ENCODE measurements at regions not wholly inside any gene's neighbourhood (a gene's known extent, or its start where the extent isn't known, plus 50 kb on each side); places are given as distances from the start of the nearest gene placed in this dataset.
A peak's percentile ranks its signal among the peaks of the same experiment; 100 is the strongest.
"Not testable (repeated sequence)": the region's sequence is repeated elsewhere in the genome, so short reads cannot be mapped to it uniquely, and the experiment has no call there.

GRCh38 chr14:39615352-39615751, 183.1 kb upstream of the FBXO33 start:
- no peak for DNase-seq

DNA sequence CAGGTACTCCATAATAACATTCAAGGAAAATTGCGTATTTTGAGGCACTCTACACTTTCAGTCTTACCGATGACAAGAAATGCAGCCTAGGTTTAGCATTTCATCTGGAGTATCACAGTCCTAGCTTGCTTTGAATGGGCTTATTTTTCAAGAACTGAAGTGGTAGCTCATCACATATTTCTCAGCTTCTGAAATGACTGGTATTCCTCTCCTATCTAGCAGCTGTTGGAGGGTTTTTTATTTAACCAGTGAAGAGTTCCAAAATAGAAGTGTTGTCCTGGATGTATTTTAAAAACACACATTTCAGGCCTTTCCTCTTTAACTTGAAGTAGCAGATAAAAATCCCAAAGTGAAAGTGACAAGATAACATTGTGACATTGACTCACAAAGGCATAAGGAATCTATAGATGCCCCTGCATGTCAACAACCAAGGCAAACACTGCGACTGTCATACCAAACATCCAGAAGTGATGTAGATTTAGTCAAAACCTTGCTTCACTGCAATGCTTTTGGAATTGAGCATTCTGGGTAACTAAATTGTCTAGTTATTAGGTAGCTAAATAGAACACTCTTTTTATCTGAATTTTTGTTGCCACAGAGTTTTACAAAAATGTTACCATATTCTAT, 182.2 kb upstream of the FBXO33 start:
- no peak for DNase-seq

DNA sequence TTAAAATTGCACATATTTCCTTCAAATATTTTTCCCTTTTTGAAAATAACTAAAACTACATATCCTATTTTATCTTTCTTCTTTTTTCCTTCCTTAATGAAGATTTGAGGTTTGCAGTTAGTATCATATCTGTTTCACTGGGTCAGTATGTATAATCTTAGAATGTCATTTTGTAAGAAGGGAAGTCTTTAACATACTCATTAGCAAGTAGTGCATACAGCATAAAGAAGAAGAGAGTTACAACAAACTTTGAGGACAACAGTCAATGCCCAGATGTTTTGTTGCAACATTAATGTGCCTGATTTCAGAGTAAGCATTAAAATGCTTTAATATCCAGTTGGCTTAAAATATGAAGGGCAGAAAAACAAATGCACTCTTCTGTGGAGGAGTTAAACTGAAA, 176.9 kb upstream of the FBXO33 start:
- no peak for DNase-seq

DNA sequence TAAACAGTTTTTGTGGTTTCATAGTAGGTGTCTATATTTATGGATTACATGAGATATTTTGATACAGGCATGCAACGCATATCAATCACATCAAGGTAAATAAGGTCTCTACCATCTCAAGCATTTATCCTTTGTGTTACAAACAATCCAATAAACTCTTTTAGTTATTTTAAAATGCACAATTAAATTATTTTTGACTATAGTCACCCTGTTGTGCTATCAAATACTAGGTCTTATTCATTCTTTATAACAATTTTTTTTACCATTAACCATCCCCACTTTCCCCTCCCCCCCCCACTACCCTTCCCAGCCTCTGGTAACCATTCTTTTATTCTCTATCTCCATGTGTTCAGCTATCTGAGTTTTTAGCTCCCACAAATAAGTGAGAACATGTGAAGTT, 175.7 kb upstream of the FBXO33 start:
- DNase-seq, result peak in 1 of 6 experiments; percentile 1

- peak in 1 of 6 experiments; percentile 17 for DNase-seq
These were observed 171.7 kb upstream of the FBXO33 start for GRCh38 chr14:39603942-39604341.

GRCh38 chr14:39593377-39593776, 161.1 kb upstream of the FBXO33 start:
- DNase-seq, result no peak

DNA sequence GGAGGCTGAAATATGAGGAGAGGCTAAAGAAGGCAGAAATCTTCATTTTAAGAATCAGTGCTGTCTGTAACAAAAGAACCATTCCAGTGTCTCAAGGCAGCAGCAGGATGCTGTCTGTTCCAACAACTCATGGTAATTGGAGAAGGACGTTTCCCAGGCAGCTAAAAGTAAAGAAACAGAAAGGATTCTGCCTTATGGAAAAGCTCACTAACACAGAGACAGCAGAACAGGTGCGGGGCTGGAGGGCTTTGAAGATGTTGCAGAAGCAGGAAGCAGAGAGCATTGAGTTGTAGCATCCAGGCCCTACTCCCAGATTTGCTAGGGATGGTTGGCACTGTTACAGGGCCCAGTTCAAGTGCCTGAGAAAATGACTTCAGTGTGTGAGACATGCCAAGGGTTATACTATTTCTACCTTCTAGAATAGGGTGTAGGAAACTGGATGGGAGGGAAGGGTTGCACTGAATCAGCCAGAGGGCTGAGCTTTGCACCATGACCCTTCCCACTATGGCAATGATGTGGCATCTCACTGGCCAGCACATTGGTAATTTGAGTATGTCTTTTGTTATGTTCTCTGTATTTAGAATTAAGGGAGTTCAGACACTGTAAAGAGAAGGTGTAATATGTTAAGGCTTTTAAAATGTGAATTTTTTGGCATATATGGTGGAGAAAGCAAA, 160.0 kb upstream of the FBXO33 start:
- DNase-seq, result no peak

DNA sequence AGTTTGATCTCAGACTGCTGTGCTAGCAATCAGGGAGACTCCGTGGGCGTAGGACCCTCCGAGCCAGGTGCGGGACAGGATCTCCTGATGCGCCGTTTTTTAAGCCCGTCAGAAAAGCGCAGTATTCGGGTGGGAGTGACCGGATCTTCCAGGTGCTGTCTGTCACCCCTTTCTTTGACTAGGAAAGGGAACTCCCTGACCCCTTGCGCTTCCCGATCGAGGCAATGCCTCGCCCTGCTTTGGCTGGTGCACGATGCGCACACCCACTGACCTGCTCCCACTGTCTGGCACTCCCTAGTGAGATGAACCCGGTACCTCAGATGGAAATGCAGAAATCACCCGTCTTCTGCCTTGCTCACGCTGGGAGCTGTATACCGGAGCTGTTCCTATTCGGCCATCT, 157.6 kb upstream of the FBXO33 start:
- DNase-seq, result not testable (repeated sequence)

DNA sequence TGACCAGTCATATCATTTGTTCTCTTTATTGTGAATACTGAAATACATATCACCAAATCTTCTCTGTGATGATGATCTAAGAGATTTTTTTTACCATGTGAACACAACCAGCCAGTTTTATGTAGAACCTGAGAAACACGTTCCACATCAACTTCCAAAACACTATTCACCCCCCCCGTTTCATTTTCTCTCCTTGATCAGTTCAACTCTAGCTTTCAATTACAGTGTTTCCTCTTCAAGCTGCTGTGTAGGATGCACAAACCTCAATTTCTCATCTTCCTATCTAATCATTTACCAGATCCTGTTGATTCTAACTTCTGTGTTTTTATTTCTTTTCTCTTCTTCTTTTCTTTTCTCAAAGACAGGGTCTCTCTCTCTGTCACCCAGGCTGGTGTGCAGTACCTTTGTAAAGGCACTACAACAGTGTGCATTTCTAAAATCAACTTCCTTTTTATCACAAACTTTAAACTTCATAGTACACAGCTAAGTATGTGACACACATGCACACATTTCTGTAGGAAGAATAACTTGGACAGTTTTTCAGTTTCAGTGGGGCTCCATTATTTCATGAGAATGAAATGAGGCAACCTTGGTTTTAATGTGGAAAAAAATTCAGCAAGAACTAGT, 149.9 kb upstream of the FBXO33 start:
- peak in 2 of 6 experiments; percentile 16 to 24 for DNase-seq

- peak in 2 of 6 experiments; percentile 2 to 7 for DNase-seq
These were observed 149.2 kb upstream of the FBXO33 start for GRCh38 chr14:39581474-39581873.

DNA sequence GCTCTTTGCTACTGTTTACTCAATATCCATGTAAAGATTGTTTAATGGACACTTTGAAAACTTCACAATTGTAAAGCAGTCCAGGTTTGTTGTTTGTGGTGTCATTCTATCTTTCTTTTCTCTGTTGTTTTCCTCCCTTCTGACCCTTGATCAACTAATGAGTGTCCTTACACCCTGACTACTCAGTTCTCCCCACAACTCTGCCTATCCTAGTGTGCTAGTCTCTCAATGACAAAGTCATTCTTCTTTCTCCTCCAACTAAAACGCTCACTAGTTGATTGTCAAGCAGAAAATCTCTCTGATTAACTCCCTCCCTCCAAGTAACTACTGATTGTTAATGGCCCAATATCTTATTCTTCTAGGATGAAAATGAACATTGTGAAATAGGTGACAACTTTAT, 148.5 kb upstream of the FBXO33 start:
- no peak for DNase-seq

DNA sequence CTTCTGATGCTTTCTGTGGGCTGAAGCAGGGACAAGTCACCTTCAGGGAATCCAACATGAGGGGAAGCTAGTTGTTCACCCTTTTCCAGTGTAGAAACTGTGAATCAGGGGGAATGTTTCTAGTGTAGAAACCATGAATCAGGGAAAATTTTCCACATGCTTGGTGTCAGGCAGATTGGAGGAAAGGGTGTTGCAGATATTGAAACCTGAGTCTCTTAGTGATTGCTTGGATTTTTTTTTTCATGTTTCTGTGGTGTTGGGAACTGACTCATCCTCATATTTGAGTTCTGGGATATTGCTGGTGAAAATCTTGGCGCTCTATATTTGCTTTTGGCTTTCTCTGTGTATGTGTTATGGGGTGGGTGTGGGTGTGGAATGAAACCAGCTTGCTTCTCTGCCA, 144.5 kb upstream of the FBXO33 start:
- no peak for DNase-seq

DNA sequence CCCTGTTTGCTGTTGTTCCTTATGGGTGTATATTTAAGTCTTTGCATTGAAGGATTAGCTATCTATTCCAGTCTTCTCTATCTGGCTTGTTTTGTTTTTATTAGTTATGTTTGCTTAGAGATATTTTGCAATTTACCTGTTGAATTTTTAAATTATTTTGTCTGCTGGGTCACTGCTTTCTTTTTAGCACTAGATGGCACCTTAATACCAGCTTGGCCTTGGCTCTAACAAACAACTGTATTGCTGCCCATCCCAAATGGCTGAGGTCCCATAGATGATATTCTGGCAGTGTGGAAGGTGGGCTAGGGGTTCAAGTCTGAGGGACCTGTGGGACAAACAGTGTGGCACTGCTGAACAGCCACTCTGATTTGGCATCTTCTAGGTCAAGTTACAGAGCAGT, 144.0 kb upstream of the FBXO33 start:
- DNase-seq, result no peak

- DNase-seq, result no peak
These were observed 136.7 kb upstream of the FBXO33 start for GRCh38 chr14:39568809-39569538.

DNA sequence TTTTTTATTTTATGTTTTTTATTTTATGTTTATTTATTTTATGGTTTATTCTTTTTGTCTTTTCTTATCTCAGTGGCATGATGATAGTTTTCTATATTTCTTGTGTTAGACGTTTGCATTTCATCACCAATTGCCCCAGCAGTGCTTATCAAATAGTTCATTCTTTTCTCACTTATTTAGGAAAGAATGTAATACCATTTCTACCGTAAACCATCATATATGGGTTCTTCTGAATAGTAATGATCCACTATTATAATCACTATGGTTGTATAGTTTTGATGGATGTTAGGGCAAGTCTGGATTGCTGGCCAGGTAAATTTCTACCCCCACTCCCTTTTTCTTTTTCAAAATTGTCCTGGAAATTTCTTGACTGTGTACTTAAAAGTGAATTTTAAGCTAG, 134.6 kb upstream of the FBXO33 start:
- DNase-seq, result no peak

DNA sequence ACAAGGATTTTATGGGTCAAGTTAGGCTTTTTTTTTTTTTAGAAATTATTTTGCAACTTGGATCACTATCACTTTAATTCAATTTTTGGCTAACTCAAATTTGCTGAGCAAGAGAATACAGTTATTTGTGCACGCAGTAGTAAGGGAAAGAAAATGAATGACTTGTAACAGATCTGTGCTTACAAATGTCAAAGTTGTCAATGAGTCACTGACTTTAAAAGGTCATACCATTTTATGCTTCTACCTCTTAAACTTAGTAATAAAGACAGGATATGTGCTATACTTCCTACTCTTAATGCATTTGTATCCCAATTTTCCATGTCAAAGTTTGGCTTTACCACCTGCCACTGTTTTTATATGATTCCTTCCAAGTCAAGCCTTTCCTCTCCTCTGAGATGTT, 131.1 kb upstream of the FBXO33 start:
- no peak for DNase-seq

- DNase-seq, result no peak
These were observed 129.9 kb upstream of the FBXO33 start for GRCh38 chr14:39562175-39562574.

DNA sequence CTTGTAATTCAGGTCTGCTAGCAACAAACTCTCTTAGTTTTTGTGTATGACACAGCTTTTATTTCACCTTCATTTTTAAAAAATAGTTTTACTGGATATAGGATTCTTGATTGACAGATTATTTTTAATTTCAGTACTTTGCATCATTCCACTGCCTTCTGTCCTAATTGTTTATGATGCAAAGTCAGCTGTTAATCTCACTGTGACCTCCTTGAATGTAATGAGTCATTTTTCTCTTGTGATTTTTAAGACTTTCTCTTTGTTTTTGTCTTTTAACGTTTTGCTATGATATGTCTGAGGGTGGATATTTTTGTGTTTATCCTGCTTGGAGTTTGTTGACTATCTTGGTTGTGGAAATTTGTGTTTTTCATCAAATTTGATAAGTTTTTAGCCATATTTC, 126.3 kb upstream of the FBXO33 start:
- DNase-seq, result no peak

GRCh38 chr14:39555749-39556148, 123.5 kb upstream of the FBXO33 start:
- no peak for DNase-seq

- no peak for DNase-seq
These were observed 122.3 kb upstream of the FBXO33 start for GRCh38 chr14:39554576-39554975.

DNA sequence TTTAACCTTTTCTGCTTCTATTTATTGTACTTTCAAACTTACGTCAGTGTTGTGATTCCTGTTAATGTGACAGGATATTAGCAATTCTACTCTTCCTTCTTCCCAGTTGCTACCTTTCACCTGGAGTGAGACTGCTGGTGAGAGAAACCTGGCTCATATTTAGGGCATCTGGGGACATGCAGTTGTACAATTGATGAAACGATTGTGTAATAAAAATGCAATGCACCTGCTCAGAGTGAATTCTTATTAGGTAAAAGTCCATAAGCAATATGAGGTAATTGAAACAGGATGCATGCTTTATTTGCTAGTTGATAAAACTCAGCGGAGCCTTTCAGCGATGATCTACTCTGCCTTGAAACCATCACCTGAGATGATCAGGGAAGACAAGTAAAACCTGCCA, 116.1 kb upstream of the FBXO33 start:
- no peak for DNase-seq

DNA sequence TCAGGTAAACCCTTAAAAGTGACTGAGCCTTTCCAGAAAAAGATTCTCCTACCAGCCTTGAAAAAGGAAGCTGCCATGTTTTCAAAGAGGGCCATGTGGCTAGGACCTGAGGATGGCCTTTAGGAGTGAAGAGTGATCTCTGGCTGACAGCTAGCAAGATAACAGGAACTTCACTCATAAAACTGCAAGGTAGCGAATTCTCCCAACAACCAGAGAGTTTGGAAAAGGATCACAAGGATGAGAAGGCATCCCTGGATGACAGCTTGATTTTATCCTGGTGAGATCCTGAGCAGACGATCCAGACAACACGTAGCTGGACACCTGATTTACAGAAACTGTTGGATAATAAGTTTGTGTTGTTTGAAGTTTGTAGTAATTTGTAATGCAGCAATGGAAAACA, 115.6 kb upstream of the FBXO33 start:
- DNase-seq, result no peak

GRCh38 chr14:39505812-39506211, 73.6 kb upstream of the FBXO33 start:
- no peak for DNase-seq

DNA sequence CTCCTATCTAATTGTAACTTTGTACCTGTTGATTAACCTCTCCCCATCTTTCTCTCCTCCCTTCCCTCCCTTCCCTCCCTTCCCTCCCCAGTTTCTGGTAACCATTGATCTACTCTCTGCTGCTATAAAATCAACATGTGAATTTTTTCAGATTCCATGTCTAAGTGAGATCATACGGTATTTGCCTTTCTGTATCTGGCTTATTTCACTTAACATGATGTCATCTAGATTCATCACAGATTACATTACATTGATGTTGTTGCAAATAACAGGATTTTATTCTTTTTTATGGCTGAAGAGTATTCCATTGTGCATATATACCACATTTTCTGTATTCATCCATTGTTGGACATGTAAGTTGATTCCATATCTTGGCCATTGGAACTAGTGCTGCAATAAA, 68.0 kb upstream of the FBXO33 start:
- no peak for DNase-seq
